GM11168 (cell line): ENCODE measurements at regions not wholly inside any gene's neighbourhood (a gene's known extent, or its start where the extent isn't known, plus 50 kb on each side); places are given as distances from the start of the nearest gene placed in this dataset.

ENCODE experiments used
- in situ Hi-C: fragments of 300-500 bp; cut with MboI; formaldehyde crosslinking; loops from one replicate; pipeline ENCODE4 v1.12.0; 2022; ENCODE audit warnings: low sequenced_read_pairs; ENCODE audit not compliant: unreplicated experiment

- in situ Hi-C loops: no loop called here
Observed at GRCh38 chr9:1612886-1613285, 402.3 kb upstream of the SMARCA2 start.

- in situ Hi-C loops: no loop called here
Observed at GRCh38 chr9:1617419-1617818, 397.7 kb upstream of the SMARCA2 start.

- in situ Hi-C loops: no loop called here
Observed at GRCh38 chr9:1619915-1620710, 395.0 kb upstream of the SMARCA2 start.

GRCh38 chr9:1637401-1637800, 377.7 kb upstream of the SMARCA2 start:
- in situ Hi-C loops: no loop called here

GRCh38 chr9:1639166-1639565, 376.0 kb upstream of the SMARCA2 start:
- in situ Hi-C loops: no loop called here

GRCh38 chr9:1647776-1648175, 367.4 kb upstream of the SMARCA2 start:
- in situ Hi-C loops: no loop called here

- in situ Hi-C loops: no loop called here
Observed at GRCh38 chr9:1653282-1653681, 361.9 kb upstream of the SMARCA2 start.

- in situ Hi-C loops: no loop called here
Observed at GRCh38 chr9:1658661-1659362, 356.3 kb upstream of the SMARCA2 start.

GRCh38 chr9:1659363-1659690, 355.8 kb upstream of the SMARCA2 start:
- in situ Hi-C loops: no loop called here

- in situ Hi-C loops: no loop called here
Observed at GRCh38 chr9:1668441-1668840, 346.7 kb upstream of the SMARCA2 start.

GRCh38 chr9:1673300-1673699, 341.8 kb upstream of the SMARCA2 start:
- in situ Hi-C loops: no loop called here

GRCh38 chr9:1676771-1677170, 338.4 kb upstream of the SMARCA2 start:
- in situ Hi-C loops: no loop called here

- in situ Hi-C loops: no loop called here
Observed at GRCh38 chr9:1683951-1684350, 331.2 kb upstream of the SMARCA2 start.

- in situ Hi-C loops: no loop called here
Observed at GRCh38 chr9:1698991-1699390, 316.2 kb upstream of the SMARCA2 start.

GRCh38 chr9:1701113-1701512, 314.0 kb upstream of the SMARCA2 start:
- in situ Hi-C loops: loop anchor here (25.0 kb wide), 1 partner anchor 386 kb away; no protein-coding TSS in a partner anchor

- in situ Hi-C loops: loop anchor here (25.0 kb wide), 1 partner anchor 385 kb away; no protein-coding TSS in a partner anchor
Observed at GRCh38 chr9:1702701-1703100, 312.4 kb upstream of the SMARCA2 start.

GRCh38 chr9:1707291-1707690, 307.9 kb upstream of the SMARCA2 start:
- in situ Hi-C loops: loop anchor here (25.0 kb wide), 1 partner anchor 380 kb away; no protein-coding TSS in a partner anchor

- in situ Hi-C loops: loop anchor here (25.0 kb wide), 1 partner anchor 379 kb away; no protein-coding TSS in a partner anchor
Observed at GRCh38 chr9:1708219-1708618, 306.9 kb upstream of the SMARCA2 start.

GRCh38 chr9:1709347-1709746, 305.8 kb upstream of the SMARCA2 start:
- in situ Hi-C loops: loop anchor here (25.0 kb wide), 1 partner anchor 378 kb away; no protein-coding TSS in a partner anchor

- in situ Hi-C loops: loop anchor here (10.0 to 25.0 kb wide), 2 partner anchors 122 to 374 kb away; no protein-coding TSS in a partner anchor
Observed at GRCh38 chr9:1712861-1713450, 302.2 kb upstream of the SMARCA2 start.

GRCh38 chr9:1713841-1714240, 301.3 kb upstream of the SMARCA2 start:
- in situ Hi-C loops: loop anchor here (10.0 to 25.0 kb wide), 2 partner anchors 121 to 373 kb away; no protein-coding TSS in a partner anchor
